ENCODE measurements at regions not wholly inside any gene's neighbourhood (a gene's known extent, or its start where the extent isn't known, plus 50 kb on each side); places are given as distances from the start of the nearest gene placed in this dataset.

DNA sequence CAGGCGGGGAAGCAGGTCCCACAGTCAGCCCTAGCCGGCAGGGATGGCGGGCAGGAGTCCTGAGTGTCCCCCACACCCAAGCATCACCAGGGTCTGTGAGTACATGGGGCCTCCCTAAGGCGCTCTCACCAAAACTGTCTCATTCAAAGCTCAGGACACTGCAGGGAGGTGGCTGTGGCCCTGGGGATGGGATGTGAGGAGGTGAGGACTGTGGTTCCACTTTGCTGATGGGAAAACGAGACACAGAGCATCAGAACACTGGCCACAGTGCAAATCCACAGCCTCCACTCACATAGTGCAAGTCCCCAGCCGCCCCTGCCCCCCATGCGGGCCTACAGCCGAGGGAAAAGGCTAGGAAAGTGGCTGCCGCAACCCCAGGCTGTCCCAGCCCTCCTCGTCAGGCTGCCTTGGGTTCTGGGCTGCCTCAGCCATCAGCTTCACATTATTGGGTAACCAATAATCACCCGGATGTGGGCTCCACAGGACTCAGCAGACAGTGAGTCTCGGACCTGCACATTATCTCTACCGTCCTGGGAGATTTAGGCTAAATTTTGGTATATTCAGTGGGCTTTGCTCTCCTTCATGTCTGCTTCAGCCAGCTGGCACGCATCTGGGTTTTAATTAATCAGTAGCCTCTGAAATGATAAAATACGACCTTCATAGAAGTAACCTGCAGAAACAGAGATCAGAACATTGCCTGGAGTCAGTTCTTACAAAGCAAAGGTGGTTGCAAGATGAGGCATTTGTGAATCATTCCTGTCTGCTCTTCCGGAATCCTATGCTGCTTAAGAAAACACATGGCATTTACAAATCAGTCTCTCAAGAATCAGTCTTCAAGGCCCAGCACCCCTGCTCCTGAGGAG lies 77.0 kb downstream of the SOX1 start:
- 73 to 74% methylated on average over 16 of the region's 16 CpGs for WGBS, 2 donors
- TF ChIP-seq, protein P1, sequence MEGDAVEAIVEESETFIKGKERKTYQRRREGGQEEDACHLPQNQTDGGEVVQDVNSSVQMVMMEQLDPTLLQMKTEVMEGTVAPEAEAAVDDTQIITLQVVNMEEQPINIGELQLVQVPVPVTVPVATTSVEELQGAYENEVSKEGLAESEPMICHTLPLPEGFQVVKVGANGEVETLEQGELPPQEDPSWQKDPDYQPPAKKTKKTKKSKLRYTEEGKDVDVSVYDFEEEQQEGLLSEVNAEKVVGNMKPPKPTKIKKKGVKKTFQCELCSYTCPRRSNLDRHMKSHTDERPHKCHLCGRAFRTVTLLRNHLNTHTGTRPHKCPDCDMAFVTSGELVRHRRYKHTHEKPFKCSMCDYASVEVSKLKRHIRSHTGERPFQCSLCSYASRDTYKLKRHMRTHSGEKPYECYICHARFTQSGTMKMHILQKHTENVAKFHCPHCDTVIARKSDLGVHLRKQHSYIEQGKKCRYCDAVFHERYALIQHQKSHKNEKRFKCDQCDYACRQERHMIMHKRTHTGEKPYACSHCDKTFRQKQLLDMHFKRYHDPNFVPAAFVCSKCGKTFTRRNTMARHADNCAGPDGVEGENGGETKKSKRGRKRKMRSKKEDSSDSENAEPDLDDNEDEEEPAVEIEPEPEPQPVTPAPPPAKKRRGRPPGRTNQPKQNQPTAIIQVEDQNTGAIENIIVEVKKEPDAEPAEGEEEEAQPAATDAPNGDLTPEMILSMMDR (IDR thresholded peaks at IDR 0.05), result no peak
- Histone ChIP-seq H3K36me3 (no peaks in the 10 kb centered on the region), H3K9me3 (no peaks in the 10 kb centered on the region), H3K4me3 (no peak overlapping the region), H3K4me1 (no peaks in the 10 kb centered on the region), H3K27ac (no peak overlapping the region), H3K27me3 (peaks cover 0 to 29% (median 10%) of the 10 kb centered on the region in 7 donors)
- ATAC-seq (no peak), DNase-seq (no peak)
- intact Hi-C loops (cut with DNase I), result no loop called here

DNA sequence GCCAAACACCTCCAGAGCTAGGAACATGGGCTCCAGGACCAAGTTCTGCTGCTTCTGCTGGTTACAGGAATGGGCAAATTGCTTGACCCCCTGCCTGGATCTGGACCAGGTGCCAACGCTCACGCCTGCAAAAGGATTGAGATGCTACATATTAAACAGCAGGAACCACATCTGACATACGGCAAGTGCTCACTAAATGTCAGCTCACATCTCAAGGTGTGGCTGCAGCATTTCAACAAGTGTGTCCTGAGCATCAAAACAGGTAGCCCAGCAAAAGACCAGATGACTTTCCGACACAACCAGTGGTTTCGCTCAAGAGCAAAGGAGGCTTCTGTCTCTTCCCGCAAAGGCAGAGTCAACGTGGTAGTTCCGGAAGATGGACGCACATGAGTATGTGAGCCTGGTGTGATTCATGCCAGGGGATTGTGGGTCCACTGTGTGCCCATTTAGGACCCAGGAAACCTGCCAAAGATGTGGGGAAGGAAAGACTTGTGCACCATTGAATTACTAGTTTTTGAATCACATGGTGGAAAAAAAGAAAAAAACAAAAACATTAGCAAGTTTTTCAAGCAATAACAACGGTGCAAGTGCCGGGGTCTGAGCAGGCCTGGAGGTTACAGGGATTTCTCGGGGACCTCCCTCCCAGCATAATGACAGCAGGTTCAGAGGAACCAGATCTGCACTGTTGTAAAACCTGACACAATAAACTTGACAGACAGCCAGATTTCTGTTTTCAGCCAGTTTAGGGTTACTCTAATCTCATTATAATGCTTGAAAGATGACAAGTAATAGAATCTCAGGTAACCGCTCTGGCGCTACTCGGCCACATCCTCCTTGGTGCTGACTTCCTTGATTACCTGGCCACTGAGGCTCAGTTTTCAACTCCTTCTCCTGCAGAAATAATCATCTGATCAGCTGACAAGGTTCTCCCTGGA lies 77.9 kb downstream of the SOX1 start:
- TF ChIP-seq, protein P1 (IDR thresholded peaks at IDR 0.05), result no peak
- DNase-seq, result no peak
- no peaks in the 10 kb centered on the region for H3K4me1 ChIP-seq
- peaks cover 0 to 24% (median 10%) of the 10 kb centered on the region in 7 donors for H3K27me3 ChIP-seq
- H3K4me3 ChIP-seq, result no peak overlapping the region
- WGBS, 2 donors, result 79 to 85% methylated on average over 15 of the region's 15 CpGs
- H3K9me3 ChIP-seq, result no peaks in the 10 kb centered on the region
- H3K36me3 ChIP-seq, result no peaks in the 10 kb centered on the region
- ATAC-seq, result no peak
- H3K27ac ChIP-seq, result no peak overlapping the region
- intact Hi-C loops (cut with DNase I), result no loop called here

DNA sequence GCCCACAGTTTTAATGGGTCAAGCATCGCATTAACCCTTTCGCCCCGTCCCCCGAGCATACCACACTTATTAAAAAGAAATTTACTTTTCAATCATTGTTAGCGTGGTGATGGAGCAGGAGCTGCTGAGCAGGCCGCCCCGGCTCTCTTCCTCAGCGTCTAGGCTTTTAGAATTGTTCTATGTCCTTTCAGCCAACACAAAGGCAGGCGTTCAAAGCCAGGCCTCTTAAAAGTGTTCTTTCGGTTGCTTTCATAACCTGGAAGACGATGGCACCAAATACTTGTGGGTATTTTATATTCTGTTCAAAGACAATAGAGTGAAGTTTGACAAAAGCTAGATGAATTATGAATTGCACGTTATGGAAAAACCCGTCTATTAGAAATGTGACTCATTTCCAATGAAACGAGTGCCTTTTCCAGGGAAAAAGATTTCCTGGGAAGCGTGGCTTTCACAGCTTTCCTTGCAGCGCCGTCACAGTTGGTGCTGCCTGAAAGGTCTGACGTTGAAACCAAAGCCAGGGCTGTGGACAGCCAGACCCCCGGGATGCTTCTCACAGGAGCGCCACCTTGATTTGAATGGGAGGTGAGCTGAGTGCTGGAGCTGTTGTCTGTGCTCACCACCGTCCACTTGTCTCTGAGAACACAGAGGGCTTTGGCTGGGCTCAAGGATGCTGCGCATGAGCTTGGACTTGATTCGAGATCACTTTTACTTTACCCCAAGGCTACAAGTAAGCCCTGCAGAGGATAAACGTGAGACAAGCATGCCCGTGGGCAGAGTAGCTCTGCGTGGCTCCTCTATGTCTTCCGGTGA lies 78.8 kb downstream of the SOX1 start:
- no peaks in the 10 kb centered on the region for H3K4me1 ChIP-seq
- ATAC-seq, result no peak
- 84 to 86% methylated on average over 27 of the region's 27 CpGs for WGBS, 2 donors

More for the DNA sequence above, 78.8 kb downstream of the SOX1 start:
- Histone ChIP-seq H3K27me3 (peaks cover 0 to 24% (median 13%) of the 10 kb centered on the region in 7 donors), H3K9me3 (no peaks in the 10 kb centered on the region), H3K27ac (no peak overlapping the region), H3K4me3 (no peak overlapping the region), H3K36me3 (no peaks in the 10 kb centered on the region)
- TF ChIP-seq, protein P1 (IDR thresholded peaks at IDR 0.05), result no peak
- DNase-seq, result no peak
- intact Hi-C loops (cut with DNase I), result no loop called here
